ENCODE measurements at regions not wholly inside any gene's neighbourhood (a gene's known extent, or its start where the extent isn't known, plus 50 kb on each side); places are given as distances from the start of the nearest gene placed in this dataset.

- TF ChIP-seq CTCF (conservative IDR thresholded peaks at IDR 0.05 in 1 of 2, IDR thresholded peaks at IDR 0.05 in 1 of 2; ENCODE audit: extremely low read depth in 1 of 2, insufficient read depth in 1 of 2, low read depth in 1 of 2, low read length in 2 of 2) (no peak), EZH2 (IDR thresholded peaks at IDR 0.05; ENCODE audit: borderline replicate concordance, low read length) (no peak)
These were observed 79.6 kb upstream of the OR5AK2 start for GRCh38 chr11:56909080-56909479.

All from mammary epithelial cell (primary cell).